Neural cell (in vitro differentiated cells): ENCODE measurements at regions not wholly inside any gene's neighbourhood (a gene's known extent, or its start where the extent isn't known, plus 50 kb on each side); places are given as distances from the start of the nearest gene placed in this dataset.

Source experiments
- H2AFZ ChIP-seq: fragments of 200-600, 300-800 bp; sonication (generic), shearing (Covaris generic); 2 replicates; pipeline ENCODE4 v1.6.0; 2014; ENCODE audit warnings: low read depth, mild to moderate bottlenecking, antibody characterized with exemption, low read length, moderate library complexity
- H3F3A ChIP-seq: fragments of 200-600 bp; shearing (Covaris generic); 2 replicates; pipeline ENCODE4 v1.6.1; 2016; ENCODE audit warnings: mild to moderate bottlenecking, moderate library complexity, mixed read lengths, antibody characterized with exemption, low read length; ENCODE audit not compliant: insufficient read depth, poor library complexity, severe bottlenecking
- H3K27ac ChIP-seq: fragments of 200-600, 300-800 bp; sonication (generic), shearing (Covaris generic); 2 replicates; pipeline ENCODE4 v1.5.1; 2014; ENCODE audit warnings: mild to moderate bottlenecking, low read length, moderate library complexity
- H3K27me3 ChIP-seq: fragments of 300-800, 200-600 bp; sonication (generic), shearing (Covaris generic); 2 replicates; pipeline ENCODE4 v1.6.0; 2014; ENCODE audit warnings: mild to moderate bottlenecking, low read depth, low read length, moderate library complexity; ENCODE audit not compliant: insufficient read depth
- H3K36me3 ChIP-seq: fragments of 300-800, 200-600 bp; sonication (generic), shearing (Covaris generic); 2 replicates; pipeline ENCODE4 v1.5.1; 2014; ENCODE audit warnings: mild to moderate bottlenecking, antibody characterized with exemption, low read length, moderate library complexity; ENCODE audit not compliant: insufficient read depth
- H3K4me2 ChIP-seq: fragments of 300-800, 200-600 bp; sonication (generic), shearing (Covaris generic); 2 replicates; pipeline ENCODE4 v1.6.0; 2014; ENCODE audit warnings: mild to moderate bottlenecking, low read length
- H3K4me3 ChIP-seq: fragments of 300-800, 200-600 bp; sonication (generic), shearing (Covaris generic); 2 replicates; pipeline ENCODE4 v1.5.1; 2014; ENCODE audit warnings: mild to moderate bottlenecking, low read length, moderate library complexity
- H3K79me2 ChIP-seq: fragments of 200-600 bp; shearing (Covaris generic); replicated peaks from 2 replicates; pipeline ENCODE4 v1.6.0; 2014; ENCODE audit warnings: mild to moderate bottlenecking, low read length, moderate library complexity; ENCODE audit not compliant: insufficient read depth
- H3K9ac ChIP-seq: fragments of 300-800, 200-600 bp; sonication (generic), shearing (Covaris generic); 2 replicates; pipeline ENCODE4 v1.6.1; 2016; ENCODE audit warnings: mild to moderate bottlenecking, low read length, mixed read lengths
- H3K9me2 ChIP-seq: fragments of 200-600 bp; shearing (Covaris generic); 2 replicates; pipeline ENCODE4 v1.6.1; 2016; ENCODE audit warnings: mild to moderate bottlenecking, low read length, mixed read lengths; ENCODE audit not compliant: insufficient read depth
- H3K9me3 ChIP-seq: fragments of 200-600, 300-800 bp; sonication (generic), shearing (Covaris generic); 2 replicates; pipeline ENCODE4 v1.6.1; 2016; ENCODE audit warnings: mild to moderate bottlenecking, mixed run types, low read length, moderate library complexity, mixed read lengths
- H4K20me1 ChIP-seq: fragments of 200-600 bp; shearing (Covaris generic); 2 replicates; pipeline ENCODE4 v1.6.1; 2016; ENCODE audit warnings: mild to moderate bottlenecking, mixed run types; ENCODE audit not compliant: insufficient read depth
- EP300 ChIP-seq: fragments of 450-650 bp; conservative IDR thresholded peaks from 2 replicates; pipeline ENCODE4 v1.6.1; 2014; ENCODE audit warnings: antibody characterized with exemption, mild to moderate bottlenecking, moderate library complexity; ENCODE audit not compliant: poor library complexity, severe bottlenecking
- EZH2 ChIP-seq: fragments of 200-600, 300-800 bp; shearing (Covaris generic), sonication (generic); IDR thresholded peaks from 2 replicates; pipeline ENCODE4 v1.6.1; 2014; ENCODE audit warnings: antibody characterized with exemption, low read length, borderline replicate concordance, mild to moderate bottlenecking; ENCODE audit not compliant: insufficient read depth, poor library complexity, severe bottlenecking
- MXI1 ChIP-seq: fragments of 450-650 bp; conservative IDR thresholded peaks from 2 replicates; pipeline ENCODE4 v1.6.1; 2014; ENCODE audit warnings: antibody characterized with exemption, mild to moderate bottlenecking; ENCODE audit not compliant: poor library complexity, severe bottlenecking
- POLR2AphosphoS5 ChIP-seq: IDR thresholded peaks from 2 replicates; pipeline ENCODE4 v1.6.1; 2012
- RAD21 ChIP-seq: fragments of 450-650 bp; conservative IDR thresholded peaks from 2 replicates; pipeline ENCODE4 v1.6.1; 2014; ENCODE audit warnings: antibody characterized with exemption, mild to moderate bottlenecking, moderate library complexity
- SMC3 ChIP-seq: fragments of 450-650 bp; conservative IDR thresholded peaks from 2 replicates; pipeline ENCODE4 v1.6.1; 2014; ENCODE audit warnings: antibody characterized with exemption, mild to moderate bottlenecking, moderate library complexity; ENCODE audit not compliant: poor library complexity
- TAF1 ChIP-seq: IDR thresholded peaks from 2 replicates; pipeline ENCODE4 v1.6.1; 2012; ENCODE audit warnings: low read depth
- TF ChIP-seq, protein P1 (sequence below): IDR thresholded peaks from 2 replicates; pipeline ENCODE4 v1.6.1; 2012; ENCODE audit warnings: borderline replicate concordance
- TF ChIP-seq, protein P2 (sequence below): fragments of 450-650 bp; IDR thresholded peaks from 2 replicates; pipeline ENCODE4 v1.5.1; 2014; ENCODE audit warnings: antibody characterized with exemption, mild to moderate bottlenecking, moderate library complexity; ENCODE audit not compliant: poor library complexity, severe bottlenecking

DNA sequence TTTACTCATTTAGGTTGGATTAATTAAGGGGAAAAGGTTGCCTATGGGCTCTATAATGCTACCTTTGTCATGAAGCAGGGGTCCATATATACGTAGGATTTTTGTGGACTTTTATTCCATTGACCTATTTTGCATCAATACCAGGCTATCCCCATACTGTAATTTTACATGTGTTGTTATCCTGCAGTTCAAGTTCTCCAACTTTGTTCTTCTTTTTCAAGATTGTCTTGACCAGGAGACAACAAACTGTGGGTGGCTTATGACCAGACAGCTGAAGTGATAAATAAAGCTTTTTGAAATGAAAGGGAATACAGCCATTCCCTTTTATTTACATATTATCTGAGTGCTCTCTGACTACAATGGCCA is 345.7 kb downstream of the BARHL2 start:
- H4K20me1 ChIP-seq: no peaks in the 10 kb centered on the region
- no peak overlapping the region for H2AFZ ChIP-seq
- no peak overlapping the region for H3K27ac ChIP-seq
- H3F3A ChIP-seq: no peaks in the 10 kb centered on the region
- TF ChIP-seq SMC3 (no peak), TAF1 (no peak)
- TF ChIP-seq, protein P1, sequence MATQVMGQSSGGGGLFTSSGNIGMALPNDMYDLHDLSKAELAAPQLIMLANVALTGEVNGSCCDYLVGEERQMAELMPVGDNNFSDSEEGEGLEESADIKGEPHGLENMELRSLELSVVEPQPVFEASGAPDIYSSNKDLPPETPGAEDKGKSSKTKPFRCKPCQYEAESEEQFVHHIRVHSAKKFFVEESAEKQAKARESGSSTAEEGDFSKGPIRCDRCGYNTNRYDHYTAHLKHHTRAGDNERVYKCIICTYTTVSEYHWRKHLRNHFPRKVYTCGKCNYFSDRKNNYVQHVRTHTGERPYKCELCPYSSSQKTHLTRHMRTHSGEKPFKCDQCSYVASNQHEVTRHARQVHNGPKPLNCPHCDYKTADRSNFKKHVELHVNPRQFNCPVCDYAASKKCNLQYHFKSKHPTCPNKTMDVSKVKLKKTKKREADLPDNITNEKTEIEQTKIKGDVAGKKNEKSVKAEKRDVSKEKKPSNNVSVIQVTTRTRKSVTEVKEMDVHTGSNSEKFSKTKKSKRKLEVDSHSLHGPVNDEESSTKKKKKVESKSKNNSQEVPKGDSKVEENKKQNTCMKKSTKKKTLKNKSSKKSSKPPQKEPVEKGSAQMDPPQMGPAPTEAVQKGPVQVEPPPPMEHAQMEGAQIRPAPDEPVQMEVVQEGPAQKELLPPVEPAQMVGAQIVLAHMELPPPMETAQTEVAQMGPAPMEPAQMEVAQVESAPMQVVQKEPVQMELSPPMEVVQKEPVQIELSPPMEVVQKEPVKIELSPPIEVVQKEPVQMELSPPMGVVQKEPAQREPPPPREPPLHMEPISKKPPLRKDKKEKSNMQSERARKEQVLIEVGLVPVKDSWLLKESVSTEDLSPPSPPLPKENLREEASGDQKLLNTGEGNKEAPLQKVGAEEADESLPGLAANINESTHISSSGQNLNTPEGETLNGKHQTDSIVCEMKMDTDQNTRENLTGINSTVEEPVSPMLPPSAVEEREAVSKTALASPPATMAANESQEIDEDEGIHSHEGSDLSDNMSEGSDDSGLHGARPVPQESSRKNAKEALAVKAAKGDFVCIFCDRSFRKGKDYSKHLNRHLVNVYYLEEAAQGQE: no peak
- TF ChIP-seq, protein P2, sequence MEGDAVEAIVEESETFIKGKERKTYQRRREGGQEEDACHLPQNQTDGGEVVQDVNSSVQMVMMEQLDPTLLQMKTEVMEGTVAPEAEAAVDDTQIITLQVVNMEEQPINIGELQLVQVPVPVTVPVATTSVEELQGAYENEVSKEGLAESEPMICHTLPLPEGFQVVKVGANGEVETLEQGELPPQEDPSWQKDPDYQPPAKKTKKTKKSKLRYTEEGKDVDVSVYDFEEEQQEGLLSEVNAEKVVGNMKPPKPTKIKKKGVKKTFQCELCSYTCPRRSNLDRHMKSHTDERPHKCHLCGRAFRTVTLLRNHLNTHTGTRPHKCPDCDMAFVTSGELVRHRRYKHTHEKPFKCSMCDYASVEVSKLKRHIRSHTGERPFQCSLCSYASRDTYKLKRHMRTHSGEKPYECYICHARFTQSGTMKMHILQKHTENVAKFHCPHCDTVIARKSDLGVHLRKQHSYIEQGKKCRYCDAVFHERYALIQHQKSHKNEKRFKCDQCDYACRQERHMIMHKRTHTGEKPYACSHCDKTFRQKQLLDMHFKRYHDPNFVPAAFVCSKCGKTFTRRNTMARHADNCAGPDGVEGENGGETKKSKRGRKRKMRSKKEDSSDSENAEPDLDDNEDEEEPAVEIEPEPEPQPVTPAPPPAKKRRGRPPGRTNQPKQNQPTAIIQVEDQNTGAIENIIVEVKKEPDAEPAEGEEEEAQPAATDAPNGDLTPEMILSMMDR: no peak
- no peaks in the 10 kb centered on the region for H3K79me2 ChIP-seq
- H3K9ac ChIP-seq: no peak overlapping the region
- no peaks in the 10 kb centered on the region for H3K9me2 ChIP-seq
- no peak overlapping the region for H3K4me3 ChIP-seq
- no peaks in the 10 kb centered on the region for H3K27me3 ChIP-seq
- no peaks in the 10 kb centered on the region for H3K9me3 ChIP-seq
- H3K36me3 ChIP-seq: no peaks in the 10 kb centered on the region
- no peak overlapping the region for H3K4me2 ChIP-seq

GRCh38 chr1:90370686-90371447 is 346.2 kb downstream of the BARHL2 start:
- no peaks in the 10 kb centered on the region for H3K79me2 ChIP-seq
- H3K27me3 ChIP-seq: no peaks in the 10 kb centered on the region
- no peaks in the 10 kb centered on the region for H3K9me2 ChIP-seq
- no peaks in the 10 kb centered on the region for H4K20me1 ChIP-seq
- no peak overlapping the region for H2AFZ ChIP-seq
- no peak for TF ChIP-seq POLR2AphosphoS5
- TF ChIP-seq, protein P1: no peak
- TF ChIP-seq EZH2: no peak
- TF ChIP-seq TAF1: no peak
- TF ChIP-seq RAD21: no peak
- TF ChIP-seq MXI1: no peak
- no peak for TF ChIP-seq SMC3
- TF ChIP-seq EP300: no peak
- TF ChIP-seq, protein P2: no peak
- H3F3A ChIP-seq: no peaks in the 10 kb centered on the region
- no peak overlapping the region for H3K9ac ChIP-seq
- H3K27ac ChIP-seq: no peak overlapping the region
- H3K36me3 ChIP-seq: no peaks in the 10 kb centered on the region
- H3K4me3 ChIP-seq: no peak overlapping the region
- no peaks in the 10 kb centered on the region for H3K9me3 ChIP-seq
- no peak overlapping the region for H3K4me2 ChIP-seq
